GM21576 (cell line): ENCODE measurements at regions not wholly inside any gene's neighbourhood (a gene's known extent, or its start where the extent isn't known, plus 50 kb on each side); places are given as distances from the start of the nearest gene placed in this dataset.

Experiments
- ATAC-seq: cut with Tn5 transposase; IDR thresholded peaks from one replicate; pipeline ENCODE4 v1.9.1; 2021; ENCODE audit warnings: mild to moderate bottlenecking, moderate library complexity; ENCODE audit not compliant: unreplicated experiment

DNA sequence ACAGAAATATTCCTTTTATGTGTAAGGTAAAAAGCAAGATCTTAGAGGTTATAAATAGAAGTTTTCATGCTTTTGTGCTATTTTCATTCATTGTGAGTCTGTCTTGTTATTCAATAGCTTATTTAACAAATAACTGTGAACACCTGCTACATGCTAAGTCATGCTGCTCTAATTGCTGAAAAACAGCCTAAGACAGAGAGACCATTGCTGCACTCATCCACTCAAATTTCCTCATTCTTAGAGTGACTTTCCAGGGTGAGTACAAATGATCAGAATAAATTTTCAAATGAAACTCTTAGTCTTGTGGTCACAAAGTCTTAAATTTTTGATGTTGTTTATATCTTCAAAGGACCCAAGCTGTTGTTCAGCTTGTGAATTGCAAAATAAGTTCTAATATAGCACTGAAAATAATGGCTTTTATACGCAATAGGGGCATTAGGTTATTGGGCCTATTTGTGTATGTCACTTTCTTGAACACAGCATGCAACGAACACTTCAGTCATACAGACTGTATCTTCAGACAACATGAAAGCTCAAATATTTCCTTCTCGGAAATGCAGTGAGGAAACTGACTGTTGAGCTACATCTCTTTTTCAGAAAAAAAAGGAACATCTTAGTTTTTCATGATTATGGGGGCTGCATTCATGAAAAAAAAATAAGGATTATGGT is 247.9 kb upstream of the PCDH15 start:
- no peak for ATAC-seq

DNA sequence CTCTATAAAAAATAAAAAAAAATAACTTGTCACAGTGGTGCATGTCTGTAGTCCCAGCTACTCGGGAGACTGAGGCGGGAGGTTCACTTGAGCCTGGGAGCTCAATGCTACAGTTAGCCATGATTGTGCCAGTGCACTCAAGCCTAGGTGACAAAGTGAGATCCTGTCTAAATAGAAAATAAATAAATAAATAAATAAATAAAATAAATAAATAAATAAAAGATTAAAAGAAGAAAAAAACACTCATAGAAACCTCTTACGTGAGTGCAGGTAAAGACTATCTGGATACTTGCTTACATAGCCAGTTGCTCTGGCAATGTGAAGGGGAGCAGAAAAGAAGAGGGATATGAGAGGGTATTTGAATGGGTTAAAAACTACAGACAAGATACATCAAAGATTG is 242.5 kb upstream of the PCDH15 start:
- no peak for ATAC-seq

GRCh38 chr10:55033061-55033460 is 232.0 kb upstream of the PCDH15 start:
- ATAC-seq = no peak

- no peak for ATAC-seq
Measured at GRCh38 chr10:55024713-55025112, 223.7 kb upstream of the PCDH15 start.

DNA sequence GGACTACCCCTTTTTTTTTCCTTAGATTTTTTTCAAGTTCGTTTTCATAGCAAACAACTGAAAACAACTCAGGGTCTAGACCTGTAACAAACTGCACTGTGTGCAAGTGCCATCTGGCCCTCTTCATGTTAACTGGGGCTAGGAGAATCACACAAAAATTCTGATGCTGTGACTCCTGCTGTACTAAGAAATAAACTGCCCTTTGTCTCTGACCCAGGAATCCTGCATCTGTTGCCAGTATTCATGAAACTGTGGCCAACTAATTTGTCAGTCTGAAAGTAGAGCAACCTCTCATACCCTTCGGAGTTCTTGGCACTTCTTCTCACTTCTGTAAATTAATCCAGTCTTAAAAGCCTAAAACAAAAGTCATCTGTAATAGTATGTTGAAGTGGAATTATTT is 218.4 kb upstream of the PCDH15 start:
- no peak for ATAC-seq

GRCh38 chr10:55013318-55013717 is 212.3 kb upstream of the PCDH15 start:
- ATAC-seq = no peak

DNA sequence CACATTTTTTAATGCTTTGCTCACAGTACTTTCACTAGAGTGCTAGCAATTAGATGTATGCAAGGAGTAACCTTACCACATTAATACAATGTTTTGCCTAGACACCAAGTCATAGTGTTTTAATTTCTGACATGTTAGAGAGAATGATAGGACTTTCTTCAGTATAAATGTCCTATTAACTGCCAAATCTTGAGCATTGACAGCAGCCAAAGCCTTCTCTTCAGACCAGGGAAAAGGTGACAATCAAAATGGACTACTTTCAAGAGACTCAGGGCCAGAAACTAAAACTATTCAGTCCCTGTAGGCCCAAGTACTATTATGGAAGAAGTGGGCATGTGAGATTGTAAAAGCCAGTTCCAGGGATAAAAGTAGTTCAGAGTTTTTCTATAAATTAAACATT is 201.4 kb upstream of the PCDH15 start:
- ATAC-seq = no peak

- no peak for ATAC-seq
Measured at GRCh38 chr10:55001422-55001821, 200.4 kb upstream of the PCDH15 start.

- no peak for ATAC-seq
Measured at GRCh38 chr10:54993148-54993547, 192.1 kb upstream of the PCDH15 start.

DNA sequence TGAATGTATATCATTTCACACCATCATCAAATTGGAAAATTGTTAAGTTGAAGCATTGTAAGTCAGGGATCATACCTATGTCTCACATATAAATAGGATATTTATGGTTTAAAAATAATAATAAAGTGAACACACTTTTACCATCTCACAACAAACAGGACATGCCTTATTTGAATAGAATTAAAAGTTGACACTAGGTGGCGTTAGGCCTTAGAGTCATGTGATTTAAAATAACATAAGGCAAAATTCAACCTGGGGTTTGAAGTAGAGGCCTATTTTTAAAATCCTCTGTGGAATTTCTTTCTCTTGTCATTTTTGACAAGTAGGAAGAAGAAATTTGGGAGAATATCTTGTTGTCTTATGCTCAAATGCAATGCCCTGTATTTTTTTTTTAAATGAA is 184.7 kb upstream of the PCDH15 start:
- no peak for ATAC-seq

- no peak for ATAC-seq
Measured at GRCh38 chr10:54983255-54983654, 182.2 kb upstream of the PCDH15 start.

DNA sequence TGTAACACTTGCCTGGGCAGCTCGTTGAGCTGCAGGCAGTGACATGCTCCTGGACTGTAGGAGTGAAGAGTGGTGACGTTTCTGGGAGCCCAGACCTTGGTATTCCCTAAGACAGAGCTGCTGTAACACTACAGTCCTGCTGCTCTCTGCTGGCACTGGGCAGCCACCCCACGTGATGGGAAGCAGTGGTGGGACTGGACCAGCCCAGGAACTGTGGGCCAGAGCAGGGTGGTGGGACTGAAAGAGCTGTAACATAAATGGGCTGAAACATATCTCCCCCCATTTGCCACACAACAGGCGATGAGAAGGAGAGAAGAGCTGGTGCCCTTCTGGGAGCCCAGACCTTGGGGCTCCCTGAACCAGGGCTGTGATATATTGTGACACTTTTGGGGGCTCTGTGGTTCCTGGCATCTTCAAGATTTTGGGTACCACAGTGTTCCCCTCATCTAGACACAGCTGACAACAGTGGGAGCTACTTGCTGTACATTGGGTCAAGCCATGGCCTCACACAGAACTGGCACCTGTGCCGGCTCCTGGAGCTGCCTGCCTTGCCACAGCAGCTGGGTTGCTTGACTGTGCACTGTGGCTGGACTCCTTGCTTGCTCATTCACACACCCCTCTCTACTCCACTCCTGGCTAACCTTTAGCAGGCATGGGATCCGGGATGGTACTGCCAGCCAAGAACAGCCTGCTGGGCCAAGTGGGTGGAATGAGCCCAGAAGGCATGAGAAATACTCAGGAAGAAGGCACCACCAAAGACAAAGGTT is 161.3 kb upstream of the PCDH15 start:
- no peak for ATAC-seq

- ATAC-seq = no peak
Measured at GRCh38 chr10:54961040-54961439, 160.0 kb upstream of the PCDH15 start.

GRCh38 chr10:54958844-54959243 is 157.8 kb upstream of the PCDH15 start:
- ATAC-seq = no peak

DNA sequence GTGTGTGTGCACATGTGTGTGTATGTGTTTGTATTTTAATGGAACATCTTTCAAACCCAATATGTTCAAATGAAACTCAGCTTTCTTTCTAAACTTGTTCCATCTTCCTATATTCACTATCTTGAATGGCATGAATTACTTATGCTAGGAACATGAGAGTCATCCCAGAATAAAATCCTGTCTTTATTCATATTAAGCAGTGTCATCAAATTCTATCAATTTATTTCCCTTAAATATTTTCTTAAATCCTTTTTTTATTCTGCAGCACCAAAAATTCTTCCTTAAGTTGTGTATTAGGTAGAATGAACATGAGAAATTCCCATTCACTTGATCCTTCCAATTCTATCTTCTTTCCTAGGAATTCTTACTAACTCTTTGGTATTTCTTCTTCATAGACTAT is 146.6 kb upstream of the PCDH15 start:
- ATAC-seq = no peak

GRCh38 chr10:54940418-54940817 is 139.4 kb upstream of the PCDH15 start:
- ATAC-seq = no peak

DNA sequence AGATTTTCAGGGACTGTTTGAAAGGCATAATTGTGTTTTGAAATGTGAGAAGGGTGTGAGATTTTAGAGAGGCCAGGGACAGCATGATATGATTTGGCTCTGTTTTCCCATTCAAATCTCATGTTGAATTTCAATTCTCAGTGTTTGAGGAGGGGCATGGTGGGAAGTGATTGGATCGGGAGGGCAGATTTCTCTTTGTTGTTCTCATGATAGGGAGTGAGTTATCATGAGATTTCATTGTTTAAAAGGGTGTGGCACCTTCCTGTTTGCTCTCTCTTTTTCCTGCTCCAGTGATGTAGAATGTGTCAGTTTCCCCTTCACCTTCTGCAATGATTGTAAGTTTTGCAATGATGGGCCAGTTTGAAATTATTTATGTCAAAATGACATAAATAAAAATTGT is 113.0 kb upstream of the PCDH15 start:
- ATAC-seq = no peak

DNA sequence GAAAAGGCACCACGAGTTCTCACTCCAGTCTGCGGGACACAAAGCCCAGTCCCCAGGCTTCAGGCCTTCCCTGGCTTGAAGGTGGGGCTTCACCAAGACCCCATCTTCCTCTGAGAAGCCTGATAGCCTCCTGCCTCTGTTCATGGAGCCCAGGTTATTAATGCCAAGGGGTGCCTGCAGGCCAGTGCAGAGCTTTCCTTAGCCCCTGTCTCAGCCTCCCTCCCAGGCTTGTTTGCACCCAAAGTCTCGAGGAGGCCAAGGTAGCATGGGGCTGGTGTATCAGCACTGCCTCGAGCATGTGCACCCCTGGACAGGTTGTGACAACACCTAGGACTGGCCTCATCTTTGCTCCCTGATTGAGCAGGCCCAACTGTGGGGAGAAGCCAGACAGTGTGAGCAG is 108.1 kb upstream of the PCDH15 start:
- no peak for ATAC-seq

DNA sequence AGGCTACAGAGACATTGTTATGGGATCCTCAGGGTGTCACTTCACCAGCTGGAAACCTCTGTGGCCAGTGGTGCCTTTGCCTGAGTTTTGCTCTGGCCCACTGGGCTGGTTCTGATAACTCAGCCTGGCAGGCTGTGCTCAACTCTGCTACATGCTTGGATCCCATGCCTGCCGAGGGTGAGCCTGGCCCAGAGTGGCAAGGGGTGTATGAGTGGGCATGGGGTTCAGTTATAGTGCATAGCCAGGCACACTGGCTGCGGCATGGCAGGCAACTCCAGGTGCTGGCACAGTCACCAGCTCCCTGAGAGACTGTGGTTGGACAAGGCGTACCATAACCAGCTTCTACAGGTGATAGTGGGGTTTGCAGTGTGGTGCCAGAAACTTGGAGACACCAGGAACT is 107.0 kb upstream of the PCDH15 start:
- ATAC-seq = no peak

DNA sequence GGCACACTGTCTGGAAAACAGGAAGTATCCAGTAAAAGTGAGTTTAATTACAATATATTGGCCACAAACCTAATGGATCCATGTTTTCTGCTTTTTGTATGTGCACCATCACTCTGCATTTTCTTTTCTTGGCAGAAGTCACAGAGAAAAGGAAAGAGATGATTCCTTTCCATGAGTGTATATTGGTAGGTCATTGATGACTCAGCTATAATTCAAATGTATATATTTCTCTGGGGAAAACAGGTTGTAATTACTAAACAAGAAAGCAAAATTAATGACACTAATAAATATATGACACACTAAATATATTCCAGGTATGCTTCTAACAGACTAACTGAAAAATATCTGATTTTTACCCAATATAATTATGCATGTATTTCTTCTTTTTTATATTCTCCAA is 105.9 kb upstream of the PCDH15 start:
- ATAC-seq = no peak

GRCh38 chr10:54905578-54906192 is 104.7 kb upstream of the PCDH15 start:
- no peak for ATAC-seq

GRCh38 chr10:54904833-54905232 is 103.8 kb upstream of the PCDH15 start:
- ATAC-seq = no peak
